Nephron (organoid): ENCODE measurements at regions not wholly inside any gene's neighbourhood (a gene's known extent, or its start where the extent isn't known, plus 50 kb on each side); places are given as distances from the start of the nearest gene placed in this dataset.
"Not testable (repeated sequence)": the region's sequence is repeated elsewhere in the genome, so short reads cannot be mapped to it uniquely, and the experiment has no call there.

ENCODE experiments used
- H3K27ac Mint-ChIP-seq, 3 experiments: 2 replicates each; pipeline ENCODE4 v1.8.0; 2020; ENCODE audit warnings: mixed read lengths in 3 of 3, mild to moderate bottlenecking in 2 of 3, moderate library complexity in 1 of 3
- H3K27me3 Mint-ChIP-seq: 2 replicates; pipeline ENCODE4 v1.8.0; 2021; ENCODE audit warnings: low read depth, mild to moderate bottlenecking, moderate library complexity, mixed read lengths
- H3K36me3 Mint-ChIP-seq: 2 replicates; pipeline ENCODE4 v1.8.0; 2020; ENCODE audit warnings: low read depth, mixed read lengths
- H3K4me1 Mint-ChIP-seq: 2 replicates; pipeline ENCODE4 v1.8.0; 2020; ENCODE audit warnings: mixed read lengths
- H3K4me3 Mint-ChIP-seq, 3 experiments: 2 replicates each; pipeline ENCODE4 v1.8.0; 2020; ENCODE audit warnings: mild to moderate bottlenecking in 3 of 3, mixed read lengths in 3 of 3, moderate library complexity in 2 of 3
- H3K9me3 Mint-ChIP-seq: 2 replicates; pipeline ENCODE4 v1.8.0; 2020; ENCODE audit warnings: mixed read lengths
- TF ChIP-seq, protein P1 (sequence below), 3 experiments: fragments of 200-600 bp; sonication (generic); IDR thresholded peaks; one replicate each; pipeline ENCODE4 v1.5.0; 2021; ENCODE audit warnings: antibody characterized with exemption in 3 of 3; ENCODE audit not compliant: unreplicated experiment in 3 of 3

DNA sequence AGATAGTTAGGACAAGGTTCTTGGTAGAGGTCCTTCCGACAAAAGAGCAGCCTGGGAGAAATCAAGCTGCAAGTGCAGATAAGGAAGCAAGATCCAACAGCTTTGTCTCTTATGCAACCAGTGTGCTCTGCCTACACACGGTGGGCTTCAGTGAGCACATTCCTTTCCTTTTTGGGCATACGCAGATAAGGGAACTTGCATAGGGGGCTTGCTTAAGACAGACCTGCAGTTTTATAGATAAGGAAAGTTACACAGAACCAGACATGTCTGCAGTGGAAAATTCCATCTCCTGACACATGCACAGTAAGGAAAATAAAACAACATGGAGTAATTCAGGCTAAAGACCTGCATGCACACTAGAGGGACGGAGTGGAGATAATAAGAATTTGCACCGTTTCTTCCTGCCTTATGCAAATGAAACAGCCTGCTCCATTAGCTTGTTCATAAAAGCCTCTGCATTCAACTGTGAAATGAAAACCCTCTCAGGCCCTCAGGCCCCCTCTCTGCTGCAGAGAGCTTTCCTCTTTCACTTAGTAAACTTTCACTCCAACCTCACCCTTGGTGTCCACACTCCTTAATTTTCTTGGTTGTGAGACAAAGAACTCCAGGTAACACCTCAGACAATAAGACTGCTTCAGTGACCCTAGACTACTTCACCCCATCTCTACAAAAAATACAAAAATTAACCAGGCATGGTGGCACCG, 97.5 kb upstream of the MYLIP start:
- Mint-ChIP-seq H3K9me3 (peaks cover 4% of the 10 kb centered on the region), H3K4me1 (no peaks in the 10 kb centered on the region), H3K4me3 (no peak overlapping the region), H3K27ac (no peak overlapping the region), H3K36me3 (no peaks in the 10 kb centered on the region), H3K27me3 (peaks cover 4% of the 10 kb centered on the region)
- TF ChIP-seq, protein P1, sequence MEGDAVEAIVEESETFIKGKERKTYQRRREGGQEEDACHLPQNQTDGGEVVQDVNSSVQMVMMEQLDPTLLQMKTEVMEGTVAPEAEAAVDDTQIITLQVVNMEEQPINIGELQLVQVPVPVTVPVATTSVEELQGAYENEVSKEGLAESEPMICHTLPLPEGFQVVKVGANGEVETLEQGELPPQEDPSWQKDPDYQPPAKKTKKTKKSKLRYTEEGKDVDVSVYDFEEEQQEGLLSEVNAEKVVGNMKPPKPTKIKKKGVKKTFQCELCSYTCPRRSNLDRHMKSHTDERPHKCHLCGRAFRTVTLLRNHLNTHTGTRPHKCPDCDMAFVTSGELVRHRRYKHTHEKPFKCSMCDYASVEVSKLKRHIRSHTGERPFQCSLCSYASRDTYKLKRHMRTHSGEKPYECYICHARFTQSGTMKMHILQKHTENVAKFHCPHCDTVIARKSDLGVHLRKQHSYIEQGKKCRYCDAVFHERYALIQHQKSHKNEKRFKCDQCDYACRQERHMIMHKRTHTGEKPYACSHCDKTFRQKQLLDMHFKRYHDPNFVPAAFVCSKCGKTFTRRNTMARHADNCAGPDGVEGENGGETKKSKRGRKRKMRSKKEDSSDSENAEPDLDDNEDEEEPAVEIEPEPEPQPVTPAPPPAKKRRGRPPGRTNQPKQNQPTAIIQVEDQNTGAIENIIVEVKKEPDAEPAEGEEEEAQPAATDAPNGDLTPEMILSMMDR (IDR thresholded peaks at IDR 0.05; ENCODE audit: unreplicated experiment in 3 of 3) = no peak

DNA sequence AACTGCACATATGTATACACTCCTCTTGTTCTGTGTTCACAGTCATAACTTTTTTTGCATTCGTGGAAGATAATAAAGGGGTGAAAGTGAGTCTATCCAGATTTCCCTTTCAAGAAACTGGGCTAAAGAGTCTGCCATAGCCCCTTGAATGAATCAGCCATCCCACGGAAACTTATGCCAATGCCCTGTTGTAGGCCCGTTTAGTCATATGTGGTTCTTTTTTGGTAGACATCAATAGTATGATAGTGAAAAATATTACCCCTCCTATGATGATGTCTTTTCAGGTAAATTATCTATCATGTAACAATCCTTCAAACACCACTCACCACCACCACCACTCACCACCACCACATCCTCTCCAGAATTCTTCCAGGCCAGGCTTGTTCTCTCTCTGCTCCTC, 99.9 kb upstream of the MYLIP start:
- TF ChIP-seq, protein P1 (IDR thresholded peaks at IDR 0.05; ENCODE audit: unreplicated experiment in 3 of 3) = no peak
- Mint-ChIP-seq H3K27me3 (peaks cover 5% of the 10 kb centered on the region), H3K4me3 (no peak overlapping the region)

DNA sequence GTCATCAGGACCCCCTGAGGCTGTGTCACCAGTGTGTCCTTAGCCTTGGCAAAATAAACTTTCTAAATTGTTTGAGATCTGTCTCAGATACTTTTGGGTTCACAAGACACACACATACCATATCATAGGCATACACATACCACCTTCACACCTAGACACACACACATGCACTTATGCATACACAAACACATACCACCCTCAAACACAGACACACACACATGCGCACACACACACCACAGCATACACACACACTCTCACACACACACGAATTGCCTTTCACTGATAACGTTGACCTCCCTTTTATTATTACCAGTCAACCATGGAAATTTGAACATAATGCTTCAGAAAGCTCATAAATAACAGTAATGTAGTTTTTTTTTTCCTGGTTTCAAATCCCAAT, 108.6 kb upstream of the MYLIP start:
- TF ChIP-seq, protein P1 (IDR thresholded peaks at IDR 0.05; ENCODE audit: unreplicated experiment in 3 of 3) = no peak
- Mint-ChIP-seq H3K27me3 (peaks cover 6% of the 10 kb centered on the region), H3K4me3 (no peak overlapping the region), H3K36me3 (peaks cover 3% of the 10 kb centered on the region), H3K27ac (no peak overlapping the region), H3K4me1 (no peaks in the 10 kb centered on the region), H3K9me3 (peaks cover 8% of the 10 kb centered on the region)

More for the DNA sequence above, 99.9 kb upstream of the MYLIP start:
- no peaks in the 10 kb centered on the region for H3K4me1 Mint-ChIP-seq
- no peaks in the 10 kb centered on the region for H3K36me3 Mint-ChIP-seq
- no peak overlapping the region for H3K27ac Mint-ChIP-seq
- peaks cover 4% of the 10 kb centered on the region for H3K9me3 Mint-ChIP-seq

DNA sequence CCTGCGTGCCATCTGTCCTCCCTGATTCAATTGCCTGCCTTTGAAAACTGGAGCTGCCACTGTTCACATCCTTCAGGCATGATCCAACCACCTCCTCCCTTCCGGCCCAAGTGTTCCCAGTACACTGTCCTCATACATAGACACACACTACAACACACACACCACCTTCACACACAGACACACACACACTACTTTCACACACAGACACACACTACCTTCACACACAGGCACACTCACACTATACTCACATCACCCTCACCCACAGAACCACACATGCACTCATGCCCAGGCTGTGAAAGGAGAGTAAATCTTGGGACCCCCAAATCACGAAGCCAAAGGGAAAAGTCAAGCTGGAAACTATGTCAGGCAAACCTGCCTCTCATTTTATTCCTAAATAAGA, 109.4 kb upstream of the MYLIP start:
- TF ChIP-seq, protein P1 (IDR thresholded peaks at IDR 0.05; ENCODE audit: unreplicated experiment in 3 of 3) = no peak
- H3K36me3 Mint-ChIP-seq = peaks cover 3% of the 10 kb centered on the region
- H3K9me3 Mint-ChIP-seq = peaks cover 10% of the 10 kb centered on the region
- H3K27ac Mint-ChIP-seq = no peak overlapping the region
- no peak overlapping the region for H3K4me3 Mint-ChIP-seq
- H3K27me3 Mint-ChIP-seq = peaks cover 6% of the 10 kb centered on the region
- no peaks in the 10 kb centered on the region for H3K4me1 Mint-ChIP-seq

DNA sequence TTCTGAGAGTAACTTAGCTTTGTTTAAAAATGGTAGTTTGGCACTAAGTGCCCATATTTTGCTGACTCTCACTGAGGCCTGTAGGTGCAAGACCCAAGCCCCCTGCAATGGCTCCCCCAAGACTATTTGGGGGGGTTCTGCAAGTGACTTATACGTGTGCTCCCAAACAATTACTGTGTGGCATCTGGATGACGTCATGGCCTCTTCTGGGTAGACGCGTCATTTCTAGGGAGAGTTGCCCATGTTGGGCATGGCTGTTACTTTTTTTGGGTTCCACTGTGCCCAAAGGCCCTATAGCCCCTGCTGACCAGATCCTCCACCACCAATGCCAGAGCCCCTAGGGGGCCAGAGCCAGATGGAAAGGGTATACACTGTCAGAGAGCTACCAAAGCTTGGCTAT, 110.3 kb upstream of the MYLIP start:
- H3K4me3 Mint-ChIP-seq = no peak overlapping the region
- H3K27me3 Mint-ChIP-seq = peaks cover 1% of the 10 kb centered on the region
- H3K4me1 Mint-ChIP-seq = no peaks in the 10 kb centered on the region

DNA sequence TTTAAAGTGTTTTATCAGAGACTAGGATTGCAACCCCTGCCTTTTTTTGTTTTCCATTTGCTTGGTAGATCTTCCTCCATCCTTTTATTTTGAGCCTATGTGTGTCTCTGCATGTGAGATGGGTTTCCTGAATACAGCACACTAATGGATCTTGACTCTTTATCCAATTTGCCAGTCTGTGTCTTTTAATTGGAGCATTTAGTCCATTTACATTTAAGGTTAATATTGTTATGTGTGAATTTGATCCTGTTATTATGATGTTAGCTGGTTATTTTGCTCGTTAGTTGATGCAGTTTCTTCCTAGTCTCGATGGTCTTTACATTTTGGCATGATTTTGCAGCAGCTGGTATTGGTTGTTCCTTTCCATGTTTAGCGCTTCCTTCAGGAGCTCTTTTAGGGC, 114.6 kb upstream of the MYLIP start:
- H3K27me3 Mint-ChIP-seq, H3K4me3 Mint-ChIP-seq, H3K27ac Mint-ChIP-seq, H3K4me1 Mint-ChIP-seq, H3K36me3 Mint-ChIP-seq: not testable (repeated sequence)
- H3K9me3 Mint-ChIP-seq = peaks cover 14% of the 10 kb centered on the region

More for the DNA sequence above, 110.3 kb upstream of the MYLIP start:
- TF ChIP-seq, protein P1 (IDR thresholded peaks at IDR 0.05; ENCODE audit: unreplicated experiment in 3 of 3) = no peak
- Mint-ChIP-seq H3K9me3 (peaks cover 10% of the 10 kb centered on the region), H3K36me3 (peaks cover 3% of the 10 kb centered on the region), H3K27ac (no peak overlapping the region)
